Omental fat pad (tissue), 3 donors: ENCODE measurements at regions not wholly inside any gene's neighbourhood (a gene's known extent, or its start where the extent isn't known, plus 50 kb on each side); places are given as distances from the start of the nearest gene placed in this dataset.

ENCODE experiments used
- ATAC-seq: fragments of 150-250 bp; one replicate; pipeline ENCODE4 v1.9.1; 2016; ENCODE audit warnings: mild to moderate bottlenecking, moderate library complexity; ENCODE audit not compliant: low FRiP score
- DNase-seq: peaks from one replicate; pipeline ENCODE4 v3.0.0-alpha.2; 2019; ENCODE audit warnings: low spot score
- CTCF ChIP-seq, 3 donors: fragments of 450-650 bp; IDR thresholded peaks; one replicate each; pipeline ENCODE4 v1.5.1; 2016 to 2017; ENCODE audit warnings: antibody characterized with exemption in 3 of 3, mild to moderate bottlenecking in 3 of 3, moderate library complexity in 2 of 3

DNA sequence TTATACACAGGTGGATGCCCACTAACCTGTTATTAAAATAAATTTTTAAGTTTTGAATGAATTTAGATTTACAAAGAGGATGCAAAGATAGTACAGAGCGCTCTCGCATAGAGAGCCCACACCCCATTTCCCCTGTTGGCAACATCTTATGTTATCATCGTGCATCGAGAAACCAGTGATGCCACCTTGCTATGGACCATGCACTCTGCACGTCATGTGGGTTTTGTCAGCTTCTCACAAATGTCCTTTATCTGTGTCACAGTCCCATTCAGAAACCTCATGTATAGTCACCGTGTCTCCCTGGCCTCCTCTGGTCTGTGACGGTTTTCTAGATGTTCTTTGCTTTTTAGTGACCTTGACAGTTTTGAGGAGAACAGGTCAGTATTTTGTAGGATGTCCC, 60.0 kb downstream of the ING1 start:
- DNase-seq (no peak), ATAC-seq (no peak)
- TF ChIP-seq CTCF (IDR thresholded peaks at IDR 0.05) = no peak

DNA sequence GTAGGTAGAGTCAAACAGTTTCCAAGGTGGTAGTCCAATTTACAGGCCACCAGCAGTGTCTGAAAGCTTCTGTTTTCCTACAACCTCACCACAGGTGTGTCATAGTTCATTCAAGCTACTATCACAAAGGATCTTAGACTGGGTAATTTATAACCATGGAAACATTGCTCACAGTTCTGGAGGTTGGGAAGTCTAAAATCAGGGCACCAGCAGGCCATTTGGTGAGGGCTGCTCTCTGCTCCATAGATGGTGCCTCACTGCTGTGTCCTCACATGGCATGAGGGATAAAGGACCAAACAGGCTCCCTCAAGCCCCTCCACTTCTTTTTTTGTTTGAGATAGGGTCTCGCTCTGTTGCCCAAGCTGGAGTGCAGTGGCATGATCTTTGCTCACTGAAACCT, 60.6 kb downstream of the ING1 start:
- no peak for ATAC-seq
- DNase-seq = no peak
- TF ChIP-seq CTCF (IDR thresholded peaks at IDR 0.05) = no peak

- no peak for DNase-seq
Observed at GRCh38 chr13:110774490-110774889, 61.0 kb downstream of the ING1 start.

DNA sequence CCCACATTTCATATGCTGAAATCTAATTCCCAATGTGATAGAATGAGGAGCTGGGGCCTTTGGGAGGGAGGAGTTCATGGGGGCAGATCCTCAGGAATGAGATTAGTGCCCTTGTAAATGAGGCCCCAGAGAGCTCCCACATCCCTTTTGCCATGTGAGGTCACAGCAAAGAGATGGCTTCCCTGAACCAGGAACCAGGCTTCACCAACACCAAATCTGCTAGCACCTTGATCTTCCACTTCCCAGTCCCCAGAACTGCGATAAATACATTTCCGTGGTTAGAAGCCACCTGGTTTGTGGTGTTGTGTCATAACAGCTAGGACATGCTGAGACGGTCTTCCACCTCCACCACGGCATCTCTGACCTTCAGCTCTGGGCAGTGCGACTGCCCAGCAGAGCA, 62.1 kb downstream of the ING1 start:
- no peak for TF ChIP-seq CTCF (IDR thresholded peaks at IDR 0.05)
- DNase-seq = no peak
- no peak for ATAC-seq

More at GRCh38 chr13:110774490-110774889, 61.0 kb downstream of the ING1 start:
- ATAC-seq = no peak
- no peak for TF ChIP-seq CTCF (IDR thresholded peaks at IDR 0.05)

DNA sequence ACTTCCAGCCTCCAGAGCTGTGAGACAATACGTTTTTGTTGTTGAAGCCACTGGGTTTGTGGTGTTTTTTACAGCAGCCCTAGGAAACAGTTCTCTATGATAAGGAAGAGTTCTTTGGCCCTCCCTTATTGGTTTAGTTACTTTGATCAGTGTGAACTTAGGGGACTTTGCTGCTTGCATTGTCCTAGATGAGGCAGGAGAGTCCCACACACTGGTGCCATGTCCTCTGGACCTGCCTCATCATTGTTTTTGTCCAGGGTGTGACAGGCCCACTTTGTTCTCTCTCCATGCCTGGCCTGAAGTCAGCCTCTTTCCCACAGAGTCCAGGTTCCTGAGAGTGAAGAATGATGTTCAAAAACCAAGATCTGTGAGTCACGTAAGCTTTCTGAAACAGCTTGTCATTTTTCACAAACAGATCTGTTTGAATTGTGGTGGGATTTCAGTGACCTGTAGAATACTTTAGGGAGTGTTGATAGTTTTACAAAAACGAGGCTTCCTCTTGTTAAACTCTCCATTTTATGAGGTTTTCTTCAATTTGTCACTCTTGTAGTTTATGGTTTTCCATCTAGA, 63.8 kb downstream of the ING1 start:
- no peak for TF ChIP-seq CTCF (IDR thresholded peaks at IDR 0.05)
- ATAC-seq (no peak), DNase-seq (no peak)

DNA sequence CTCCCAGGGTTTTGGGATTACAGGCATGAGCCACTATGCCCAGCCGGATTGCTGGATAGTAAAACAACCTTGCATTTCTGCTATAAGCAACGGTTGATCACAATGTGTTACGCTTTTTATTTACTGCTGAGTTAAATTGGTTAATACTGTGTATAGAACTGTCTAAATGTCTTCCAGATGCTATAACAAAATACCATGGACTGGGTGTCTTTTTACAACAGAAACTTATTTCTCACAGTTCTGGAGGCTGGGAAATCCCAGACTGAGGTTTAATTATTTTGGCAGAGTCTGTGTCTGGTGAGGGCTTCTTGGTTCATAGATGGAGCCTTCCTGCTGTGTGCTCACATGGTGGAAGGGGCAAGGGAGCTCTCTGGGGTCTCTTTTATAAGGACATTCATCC, 65.5 kb downstream of the ING1 start:
- ATAC-seq (no peak), DNase-seq (no peak)
- TF ChIP-seq CTCF (IDR thresholded peaks at IDR 0.05) = no peak

DNA sequence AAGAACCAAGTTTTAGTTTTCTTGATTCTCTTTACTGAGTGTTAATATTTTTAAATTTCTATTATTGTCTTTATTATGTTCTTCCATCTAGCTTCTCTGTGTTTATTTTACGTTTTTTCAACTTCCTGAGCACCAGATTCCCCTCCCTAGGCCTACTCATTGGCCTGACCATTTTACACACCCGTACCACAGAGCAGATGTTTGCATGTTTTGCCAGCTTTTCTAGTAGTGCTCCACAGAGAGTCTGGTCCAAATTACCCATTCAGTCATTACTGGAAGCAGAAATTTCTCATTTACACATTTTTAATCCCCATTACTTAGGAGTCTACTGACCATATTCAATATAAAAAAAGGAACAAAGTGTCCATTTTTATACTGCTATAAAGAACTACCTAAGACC, 66.9 kb downstream of the ING1 start:
- no peak for ATAC-seq
- no peak for DNase-seq
- TF ChIP-seq CTCF (IDR thresholded peaks at IDR 0.05) = no peak
